Left kidney (tissue), 1 donor: ENCODE measurements at regions not wholly inside any gene's neighbourhood (a gene's known extent, or its start where the extent isn't known, plus 50 kb on each side); places are given as distances from the start of the nearest gene placed in this dataset.

ENCODE experiments used
- DNase-seq: peaks from one replicate; pipeline ENCODE4 v3.0.0-alpha.2; 2013

DNA sequence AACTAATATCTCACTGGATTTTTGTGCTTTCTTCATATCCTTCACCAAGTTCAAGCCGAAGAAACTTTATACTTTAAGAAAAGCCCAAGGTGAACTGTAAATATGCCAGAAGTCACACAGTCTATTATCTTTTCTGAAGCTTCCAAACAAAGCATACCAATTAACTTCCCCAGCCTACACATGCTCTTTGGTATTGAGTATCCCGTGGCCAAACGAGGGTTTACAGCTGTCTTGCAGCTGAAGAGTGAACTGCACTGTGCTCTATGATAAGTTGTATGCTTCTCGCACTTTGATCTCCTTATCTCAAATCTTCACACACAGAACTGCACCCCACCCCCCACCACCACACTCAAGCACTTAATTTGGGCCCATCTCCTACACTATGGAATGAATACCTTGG, 215.6 kb upstream of the VEPH1 start:
- DNase-seq: peak; percentile 31

DNA sequence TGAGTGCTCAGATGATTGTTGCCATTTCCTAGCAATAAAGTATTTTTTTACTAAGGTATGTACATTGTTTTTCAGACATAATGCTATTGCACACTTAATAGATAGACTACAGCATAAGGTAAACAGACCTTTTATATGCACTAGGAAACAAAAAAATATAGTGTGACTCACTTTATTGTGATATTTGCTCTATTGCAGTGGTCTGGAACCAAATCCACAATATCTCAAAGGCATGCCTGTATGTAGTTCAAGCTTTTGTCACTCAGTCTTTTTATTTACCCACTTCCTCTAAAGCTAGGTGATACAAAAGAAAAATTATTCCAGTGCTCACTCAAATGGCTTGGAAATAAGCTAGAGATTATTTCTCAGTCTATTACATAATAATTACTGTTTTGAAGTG, 209.9 kb upstream of the VEPH1 start:
- DNase-seq: no peak

DNA sequence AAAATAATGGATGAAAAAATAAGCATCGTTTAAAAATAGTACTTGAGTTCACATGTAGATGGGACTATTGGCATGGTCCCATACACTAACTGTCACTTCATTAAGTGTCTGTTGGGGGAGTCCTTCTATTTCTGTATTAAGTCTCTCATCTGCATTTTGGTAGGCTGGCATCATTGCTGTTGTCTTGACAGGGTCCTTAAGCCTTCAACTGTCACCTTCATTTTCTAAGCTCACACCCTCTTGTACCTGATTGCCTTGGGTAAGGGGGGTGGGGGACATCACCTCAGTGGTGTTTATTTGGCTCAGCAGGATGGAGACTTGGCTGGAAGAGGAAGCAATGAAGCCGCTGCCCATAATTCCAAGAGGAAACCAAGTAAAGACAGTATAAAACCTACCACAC, 202.0 kb upstream of the VEPH1 start:
- no peak for DNase-seq

DNA sequence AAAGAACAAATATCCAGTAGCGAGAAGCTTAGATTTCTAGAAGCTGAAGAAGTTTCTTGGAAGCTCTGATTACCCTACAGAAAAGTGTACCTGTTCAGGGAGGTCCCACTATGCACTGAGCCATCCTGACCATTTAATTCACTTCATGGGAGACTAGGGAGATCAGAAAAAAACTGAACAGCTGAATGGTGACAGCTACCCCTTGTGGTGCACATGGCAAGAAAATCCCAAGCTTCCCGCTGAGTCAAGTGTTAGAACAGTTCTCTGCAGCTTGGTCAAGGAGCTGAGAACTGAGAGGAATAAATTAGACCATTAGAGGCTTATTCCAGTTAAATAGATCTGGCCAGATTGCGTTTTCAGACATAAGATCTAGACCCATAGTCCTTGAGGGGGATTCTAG, 197.2 kb upstream of the VEPH1 start:
- DNase-seq: no peak

DNA sequence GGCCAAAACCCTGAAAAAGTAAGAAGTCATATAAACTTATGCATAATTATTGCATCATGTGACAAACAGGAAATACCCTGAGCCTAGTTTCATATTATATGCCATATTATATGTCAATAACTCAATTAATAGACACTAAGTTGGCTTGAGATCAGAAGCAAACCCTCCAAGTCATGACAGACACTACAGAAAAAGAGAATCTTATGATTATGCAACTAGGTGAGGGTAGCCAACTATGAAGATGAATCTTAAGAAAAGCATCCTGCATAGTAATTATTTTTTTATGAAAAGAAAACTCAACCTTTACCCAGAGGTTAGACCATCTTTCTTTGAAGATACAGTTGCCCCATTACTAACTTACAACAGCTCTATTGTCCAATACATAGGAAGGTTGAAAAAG, 192.4 kb upstream of the VEPH1 start:
- no peak for DNase-seq

DNA sequence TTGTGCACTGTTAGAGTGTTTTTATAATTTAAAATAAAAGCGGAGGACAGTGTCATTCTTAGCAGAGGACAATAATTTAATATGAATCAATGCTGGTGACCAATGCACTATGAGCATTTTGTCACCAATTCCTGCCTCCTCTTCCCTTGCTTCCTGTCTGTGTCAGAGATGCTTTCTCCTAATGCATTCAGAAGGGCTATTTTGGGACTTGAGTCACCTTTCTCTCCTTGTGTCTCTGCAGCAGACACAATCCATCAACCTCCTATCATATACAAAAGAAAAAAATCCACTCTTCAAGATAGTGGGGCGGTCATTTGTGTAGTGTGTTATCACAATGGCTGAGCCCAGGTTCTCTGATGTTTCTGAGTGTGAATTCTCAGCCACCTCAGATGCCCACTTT, 191.9 kb upstream of the VEPH1 start:
- no peak for DNase-seq

DNA sequence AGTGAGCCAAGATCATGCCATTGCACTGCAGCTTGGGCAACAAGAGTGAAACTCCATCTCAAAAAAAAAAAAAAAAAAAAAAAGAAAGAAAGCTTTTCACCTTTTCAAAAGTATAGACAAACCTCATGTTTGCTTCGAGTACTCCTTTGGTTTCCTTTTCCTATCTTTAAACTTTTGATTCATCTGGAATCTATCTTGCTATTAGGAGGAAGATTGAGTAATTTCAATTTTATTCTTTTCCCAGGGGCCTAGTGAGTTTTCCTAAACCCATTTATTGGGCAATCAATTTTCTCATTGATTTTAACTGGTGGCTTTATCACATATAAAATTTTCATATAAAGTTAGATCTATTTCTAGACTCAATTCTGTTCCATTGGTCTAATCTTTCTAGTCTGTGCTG, 190.5 kb upstream of the VEPH1 start:
- no peak for DNase-seq

DNA sequence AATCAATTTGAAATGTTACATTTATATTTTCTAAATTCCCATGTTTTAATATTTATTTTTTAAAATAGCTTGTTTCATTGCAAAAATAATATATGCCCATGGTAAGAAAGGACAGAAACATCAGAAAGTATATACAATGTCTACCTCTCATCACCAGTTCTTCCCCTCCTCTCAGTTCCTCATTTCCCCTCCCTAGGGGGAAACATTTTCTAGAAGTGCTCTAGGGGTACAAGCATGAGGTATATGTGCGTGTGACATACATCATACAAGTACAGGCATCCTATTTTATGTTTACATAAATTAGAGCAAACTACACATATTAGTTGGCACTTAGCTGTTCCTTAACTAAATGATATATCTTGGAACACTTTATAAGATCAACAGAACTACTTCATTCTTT, 189.3 kb upstream of the VEPH1 start:
- DNase-seq: no peak

DNA sequence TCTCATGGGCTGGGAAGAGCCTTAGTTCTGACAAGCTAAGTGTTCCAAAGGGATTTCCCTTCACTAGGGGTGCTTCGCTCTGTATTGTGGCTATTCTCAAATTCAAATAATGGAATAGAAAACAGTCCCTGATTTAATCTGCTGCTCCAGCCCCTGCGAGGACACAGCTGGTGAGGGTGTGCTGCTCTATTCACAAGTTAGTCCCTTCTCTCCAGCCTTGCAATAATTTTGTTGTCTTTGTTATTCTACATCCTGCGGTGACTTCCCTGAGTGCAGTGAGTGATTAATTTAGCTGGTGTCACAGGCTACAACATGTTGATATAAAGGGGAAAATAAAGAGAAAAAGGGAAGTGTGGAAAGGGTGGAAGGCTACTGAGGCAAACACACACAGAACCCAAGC, 180.5 kb upstream of the VEPH1 start:
- no peak for DNase-seq

DNA sequence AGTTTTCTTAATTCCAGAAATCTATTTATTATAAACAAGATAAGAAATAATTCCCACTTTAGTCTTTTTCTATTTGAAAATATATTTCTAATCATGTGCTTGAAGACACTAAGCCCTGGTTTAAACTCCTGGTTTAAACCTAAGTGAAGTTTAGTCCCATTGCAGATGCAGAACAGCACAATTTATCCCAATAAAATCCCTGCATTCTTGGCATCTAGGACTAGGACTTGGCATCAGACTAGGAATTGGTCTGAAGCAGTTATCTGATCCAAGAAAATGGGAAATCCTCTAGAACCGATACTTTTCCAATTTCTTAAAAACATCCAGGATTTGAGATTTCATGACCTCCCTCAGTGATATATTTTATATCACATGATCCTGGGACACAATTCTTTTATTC, 168.8 kb upstream of the VEPH1 start:
- no peak for DNase-seq

DNA sequence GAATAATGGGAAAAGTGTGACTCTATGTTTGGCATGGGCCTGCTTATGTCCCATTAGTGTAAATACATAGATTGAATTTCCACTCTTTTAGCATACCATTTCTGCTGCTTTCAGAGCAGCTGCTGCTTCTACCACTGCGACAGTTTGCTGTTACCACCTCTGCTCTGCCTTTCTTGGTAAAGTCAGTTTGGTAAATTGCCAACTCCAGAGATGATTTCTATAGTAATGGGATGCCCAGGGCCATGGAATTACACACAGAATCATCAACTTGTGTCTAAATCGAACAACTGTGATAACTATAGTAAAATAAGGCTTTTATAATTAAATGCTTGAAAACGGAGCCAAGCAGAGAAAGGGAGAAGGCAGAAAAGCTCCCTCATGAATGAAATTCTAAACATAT, 168.4 kb upstream of the VEPH1 start:
- no peak for DNase-seq

DNA sequence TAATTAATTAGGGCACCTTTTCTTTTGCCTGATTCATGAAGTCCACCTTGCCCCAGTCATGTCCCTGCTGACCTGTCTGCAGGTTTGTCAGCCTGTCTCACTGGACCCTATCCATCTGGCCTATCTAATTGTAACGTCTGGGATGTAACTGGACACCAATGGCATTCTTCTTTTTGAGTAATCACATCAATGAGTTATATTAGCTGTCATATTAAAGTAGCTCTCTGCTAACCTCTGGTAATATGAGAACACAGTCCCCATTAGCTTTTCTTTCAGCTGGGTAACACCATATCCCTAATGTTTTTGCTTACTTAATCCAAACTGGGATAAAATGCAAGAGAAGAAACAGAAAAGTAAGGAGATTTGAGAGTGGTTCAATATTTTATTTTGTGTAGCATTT, 166.2 kb upstream of the VEPH1 start:
- peak; percentile 18 for DNase-seq

DNA sequence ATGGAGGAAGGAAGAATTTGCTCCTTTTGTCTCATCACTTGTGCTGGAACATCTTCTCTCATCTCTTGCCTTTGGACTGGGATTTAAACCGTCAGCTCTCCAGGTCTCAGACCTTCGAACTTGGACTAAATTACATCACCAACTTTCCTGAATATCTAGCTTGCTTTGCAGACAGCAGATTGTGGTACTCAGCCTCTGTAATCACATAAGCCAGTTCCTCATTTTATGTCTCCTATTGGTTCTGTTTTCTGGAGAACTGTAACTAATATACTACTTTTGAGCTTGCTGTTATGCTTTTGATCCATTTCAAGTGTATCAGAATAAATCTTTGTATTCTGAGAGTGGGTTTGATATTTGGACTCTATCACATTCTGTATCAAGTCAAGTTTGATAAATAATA, 164.3 kb upstream of the VEPH1 start:
- DNase-seq: no peak

DNA sequence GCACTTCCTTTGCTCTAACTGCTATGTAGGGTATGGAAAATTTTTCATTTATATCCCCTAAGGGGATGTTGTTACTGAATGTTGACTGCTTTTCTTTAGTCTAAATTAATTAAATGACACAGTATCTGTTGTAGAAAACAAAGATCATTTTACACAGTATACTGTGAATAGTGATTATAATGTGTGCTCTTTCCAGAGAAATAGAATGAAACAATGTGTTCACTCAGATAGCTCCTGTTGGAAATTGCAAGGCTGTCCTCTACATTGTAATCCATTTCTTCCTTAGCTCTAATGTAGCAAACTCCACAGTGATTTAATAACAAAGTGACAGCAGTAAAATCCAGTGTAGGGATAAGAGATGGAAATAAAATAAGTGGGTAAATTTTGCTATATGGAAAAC, 159.0 kb upstream of the VEPH1 start:
- no peak for DNase-seq

DNA sequence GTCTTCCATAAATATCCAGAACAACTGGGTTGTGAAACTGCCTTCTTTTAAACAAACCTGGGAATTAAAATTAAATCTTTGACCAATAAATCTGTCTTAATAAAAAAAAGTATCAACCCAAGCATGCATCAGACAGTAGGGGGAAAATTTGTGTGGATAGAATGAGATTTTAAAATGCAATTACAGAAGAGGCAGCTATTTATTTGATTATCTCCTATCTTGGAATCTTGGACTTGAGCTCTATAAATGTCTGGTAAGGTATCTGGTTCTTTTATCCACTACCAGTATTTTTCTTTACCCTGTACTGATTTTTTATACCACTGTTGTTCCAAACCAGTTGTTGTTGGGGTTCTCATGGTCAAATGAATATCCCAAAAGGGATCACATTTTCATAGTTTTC, 157.6 kb upstream of the VEPH1 start:
- DNase-seq: no peak

DNA sequence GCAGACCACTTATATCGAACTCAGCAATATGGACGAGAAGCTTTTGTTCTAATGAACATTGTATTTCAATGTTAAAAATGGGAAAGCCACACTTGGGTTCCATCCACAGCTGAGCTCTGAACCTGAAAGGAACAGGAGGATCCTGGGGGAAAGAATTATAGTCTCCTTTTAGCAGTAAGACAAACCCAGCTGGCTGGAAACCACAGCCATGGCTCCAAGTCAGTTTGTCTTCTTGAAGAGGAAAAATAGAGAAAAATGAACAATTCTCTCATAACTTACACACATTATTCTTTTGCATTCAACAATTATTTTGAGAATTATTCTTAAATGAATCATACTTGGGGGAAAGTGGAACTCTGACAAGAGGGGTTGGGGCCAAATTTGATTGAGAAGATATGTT, 149.2 kb upstream of the VEPH1 start:
- no peak for DNase-seq

DNA sequence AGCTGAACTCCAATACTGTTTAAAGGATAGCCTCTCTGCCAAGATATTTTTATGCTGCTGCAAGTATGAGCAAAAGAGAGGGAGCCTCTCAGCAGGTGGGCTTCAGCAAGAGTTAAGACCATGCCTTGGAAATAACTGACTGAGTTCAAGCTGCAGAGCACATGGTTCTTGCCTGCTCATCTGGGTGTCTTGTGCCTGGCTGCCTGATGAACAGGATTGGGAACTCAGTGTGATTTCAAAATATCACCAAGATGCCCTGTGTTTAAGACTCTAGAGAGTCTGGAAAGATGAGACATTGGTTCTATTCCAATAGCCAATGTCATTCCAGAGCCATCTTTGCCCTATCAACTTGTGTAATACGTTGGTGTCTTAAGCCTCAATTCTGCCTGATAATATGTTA, 147.5 kb upstream of the VEPH1 start:
- DNase-seq: no peak

DNA sequence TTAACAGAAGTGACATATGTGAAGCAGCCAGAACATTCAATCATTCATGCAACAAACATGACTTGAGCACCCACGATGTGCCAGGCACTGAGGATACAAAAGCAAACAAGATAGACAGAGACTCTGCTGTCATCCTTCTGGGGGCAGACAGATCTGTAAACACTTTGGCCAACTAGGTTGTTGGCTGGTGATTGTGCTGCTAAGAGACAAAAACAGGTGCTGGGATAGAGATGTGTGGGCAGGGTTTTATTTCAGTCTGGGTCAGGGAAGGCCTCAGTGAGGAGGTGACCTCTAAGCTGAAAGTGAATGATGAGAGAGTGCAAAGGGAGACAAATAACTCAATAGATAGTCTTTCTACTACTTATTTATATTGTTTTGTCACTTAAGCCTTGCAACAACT, 147.0 kb upstream of the VEPH1 start:
- no peak for DNase-seq

DNA sequence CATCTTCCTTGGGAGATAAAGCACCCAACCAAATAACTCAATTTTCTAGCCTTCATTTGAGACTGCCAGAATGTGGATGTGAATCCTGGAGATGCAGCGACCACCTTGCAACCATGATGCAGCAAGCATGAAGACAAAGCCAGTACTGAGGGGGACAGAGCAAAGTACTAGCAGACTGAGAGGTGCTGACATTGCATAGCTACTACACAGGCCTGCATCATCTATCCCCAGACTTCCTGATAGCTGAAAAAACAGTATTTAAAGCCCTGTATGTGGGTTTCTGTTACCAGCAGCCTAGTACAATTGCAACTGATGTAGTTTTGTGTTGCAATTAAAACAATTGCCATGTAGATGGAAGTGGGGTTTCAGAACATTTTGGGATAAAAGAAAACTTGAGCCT, 146.3 kb upstream of the VEPH1 start:
- DNase-seq: no peak

DNA sequence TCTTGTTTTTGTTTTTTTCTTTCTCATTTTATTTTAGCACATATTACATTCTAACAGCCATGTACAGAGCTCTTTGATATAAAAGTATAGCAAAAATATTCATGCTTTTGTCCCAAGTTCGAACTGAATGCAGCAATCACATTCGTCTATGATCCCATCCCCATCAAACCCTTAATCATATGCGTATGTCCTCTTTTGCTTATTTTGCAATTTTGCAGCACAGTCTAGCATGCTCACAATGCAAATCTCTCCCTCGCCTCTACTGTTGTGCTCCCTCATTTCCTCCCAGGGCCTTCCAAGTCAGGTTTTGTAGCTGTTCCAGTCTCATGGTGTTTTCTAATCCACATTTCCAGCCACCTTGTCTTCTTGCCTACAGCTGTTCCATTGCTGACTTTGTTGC, 144.6 kb upstream of the VEPH1 start:
- no peak for DNase-seq

DNA sequence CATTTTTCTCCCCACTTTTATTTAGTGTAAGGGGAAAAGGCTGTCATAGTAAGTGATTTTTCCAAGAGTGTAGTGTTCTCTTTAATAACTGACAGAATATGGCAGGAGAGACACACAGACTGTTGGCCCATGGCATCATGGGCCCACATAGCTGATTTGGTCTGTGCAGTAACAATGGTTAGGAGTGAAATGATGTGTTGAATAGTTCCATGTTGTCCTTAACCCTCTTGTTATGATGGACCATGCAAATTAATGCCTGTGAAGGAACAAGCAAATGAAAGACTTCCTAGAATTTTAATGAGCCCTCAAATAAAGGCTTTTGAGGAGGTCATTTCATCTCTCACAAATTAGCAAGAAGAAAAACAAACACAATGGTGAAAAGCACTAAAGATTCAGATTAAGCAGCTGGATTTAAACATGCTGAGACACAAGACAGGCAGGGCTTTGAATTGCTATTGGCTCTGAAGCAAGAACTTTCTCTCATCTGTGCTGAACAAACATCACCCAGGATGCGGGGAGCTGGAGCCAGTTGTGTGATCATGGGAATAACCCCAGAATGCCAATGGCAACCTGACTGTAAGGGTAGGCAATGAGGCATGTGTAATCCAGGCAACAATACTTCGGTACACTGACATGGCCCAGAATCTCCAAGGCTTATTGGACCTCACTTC, 136.7 kb upstream of the VEPH1 start:
- no peak for DNase-seq

DNA sequence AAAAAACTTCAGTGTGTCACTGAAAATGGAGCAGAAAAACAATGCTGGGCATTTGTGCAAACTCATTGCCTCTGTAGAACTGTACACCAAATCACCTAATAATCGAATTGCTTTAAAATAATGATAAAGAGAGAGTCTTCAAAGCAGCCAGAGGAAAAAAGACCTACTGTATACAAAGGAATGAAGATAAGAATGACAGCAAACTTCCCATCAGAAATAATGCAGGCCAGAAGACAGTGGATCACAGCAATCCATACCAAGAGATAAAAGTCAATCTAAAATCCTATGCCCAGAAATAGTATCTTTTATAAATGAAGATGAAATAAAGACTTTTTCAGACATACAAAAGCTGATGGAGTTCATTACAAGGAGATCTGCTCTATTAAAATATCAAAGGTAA, 134.7 kb upstream of the VEPH1 start:
- DNase-seq: no peak

DNA sequence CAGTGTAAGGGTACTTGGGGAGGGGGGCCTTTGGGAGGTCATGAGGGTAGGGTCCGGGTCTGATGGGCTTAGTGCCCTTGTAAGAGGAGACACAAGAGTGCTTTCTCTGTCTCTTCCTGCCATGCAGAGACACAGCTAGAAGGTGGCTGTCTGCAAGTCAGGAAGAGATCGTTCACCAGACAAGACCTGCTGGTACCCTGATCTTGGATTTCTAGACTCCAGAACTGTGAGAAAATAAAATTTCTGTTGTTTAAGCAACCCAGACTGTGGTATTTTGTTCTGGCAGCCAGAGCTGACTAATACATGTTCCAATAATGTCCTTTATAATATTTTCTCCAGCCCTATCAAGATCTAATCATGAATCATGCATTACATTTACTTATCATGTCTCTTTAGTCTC, 130.0 kb upstream of the VEPH1 start:
- no peak for DNase-seq

DNA sequence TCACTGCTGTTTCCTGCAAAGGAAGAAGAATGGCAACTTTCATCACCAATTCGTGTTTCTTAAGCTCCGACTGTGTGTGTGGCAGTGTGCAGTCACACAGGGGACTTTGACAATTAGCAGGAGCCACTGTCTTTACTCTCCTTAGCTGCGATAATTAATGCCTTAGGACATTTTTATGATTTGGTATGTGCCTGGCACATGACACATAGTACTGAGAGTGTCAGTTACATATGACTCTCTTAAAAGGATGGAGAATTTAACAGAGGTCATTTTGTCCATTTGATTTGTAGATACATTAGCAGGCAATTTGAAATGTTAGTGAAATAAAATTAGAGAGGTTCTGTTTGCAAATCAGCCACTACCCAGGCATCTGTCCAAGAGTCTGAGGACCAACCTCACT, 128.9 kb upstream of the VEPH1 start:
- DNase-seq: no peak

DNA sequence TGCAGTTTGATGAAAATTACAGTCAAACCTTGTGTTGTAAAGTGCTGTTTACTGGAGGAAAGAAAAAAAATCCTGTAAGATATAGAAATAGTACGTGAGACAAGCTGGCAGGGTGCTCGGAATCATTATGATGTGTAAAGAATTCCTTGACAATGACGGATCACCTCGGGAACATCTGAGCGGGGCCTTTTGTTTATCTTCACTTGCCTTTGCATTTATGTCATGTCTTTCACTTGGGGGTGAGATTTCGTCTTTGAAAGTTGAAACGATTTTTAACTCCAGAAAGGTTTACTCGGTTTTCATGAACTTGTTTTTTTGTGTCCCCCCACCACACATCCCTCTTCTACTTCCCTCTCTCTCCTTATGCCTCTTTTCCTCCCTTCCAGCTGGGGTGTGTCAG, 128.3 kb upstream of the VEPH1 start:
- DNase-seq: peak; percentile 17
